ENCODE measurements at regions not wholly inside any gene's neighbourhood (a gene's known extent, or its start where the extent isn't known, plus 50 kb on each side); places are given as distances from the start of the nearest gene placed in this dataset.

GRCh38 chr20:47886454-47887041 lies 101.3 kb upstream of the SULF2 start (continued):
- TF ChIP-seq AHDC1 (CRISPR knock-in tag; IDR thresholded peaks at IDR 0.05; ENCODE audit: borderline replicate concordance) (no peak), FOXO1 (CRISPR knock-in tag; IDR thresholded peaks at IDR 0.05) (no peak), ZNF761 (CRISPR knock-in tag; conservative IDR thresholded peaks at IDR 0.05) (no peak), IKZF5 (CRISPR knock-in tag; IDR thresholded peaks at IDR 0.05) (0 out of 2 replicates have a peak, but pooled peaks have one; percentile 44), TP53 (CRISPR knock-in tag; conservative IDR thresholded peaks at IDR 0.05) (no peak), ZBTB49 (CRISPR knock-in tag; IDR thresholded peaks at IDR 0.05; ENCODE audit: borderline replicate concordance) (no peak), ZBTB1 (CRISPR knock-in tag; IDR thresholded peaks at IDR 0.05; ENCODE audit: borderline replicate concordance) (no peak), GZF1 (CRISPR knock-in tag; IDR thresholded peaks at IDR 0.05) (no peak), ZFP36L2 (CRISPR knock-in tag; IDR thresholded peaks at IDR 0.05) (no peak), ZNF709 (CRISPR knock-in tag; IDR thresholded peaks at IDR 0.05) (no peak), ZNF281 (CRISPR knock-in tag; IDR thresholded peaks at IDR 0.05; ENCODE audit: borderline replicate concordance) (no peak), ZNF382 (CRISPR knock-in tag; IDR thresholded peaks at IDR 0.05; ENCODE audit: borderline replicate concordance) (no peak), GPN1 (CRISPR knock-in tag; IDR thresholded peaks at IDR 0.05; ENCODE audit: borderline replicate concordance) (no peak), CEBPB (IDR thresholded peaks at IDR 0.05; ENCODE audit: borderline replicate concordance, low read depth, low read length) (no peak), SMARCE1 (IDR thresholded peaks at IDR 0.05; ENCODE audit: borderline replicate concordance) (no peak), TFE3 (CRISPR knock-in tag; IDR thresholded peaks at IDR 0.05) (no peak)
